ENCODE measurements at regions not wholly inside any gene's neighbourhood (a gene's known extent, or its start where the extent isn't known, plus 50 kb on each side); places are given as distances from the start of the nearest gene placed in this dataset.

GRCh38 chr13:84885868-84886267, 913.4 kb downstream of the SLITRK6 start:
- no peak for TF ChIP-seq GATA2 (IDR thresholded peaks at IDR 0.05; ENCODE audit: low read depth, low read length)
- TF ChIP-seq GATA3 (IDR thresholded peaks at IDR 0.05; ENCODE audit: low read depth, low read length), result no peak

- TF ChIP-seq GATA2 (IDR thresholded peaks at IDR 0.05; ENCODE audit: low read depth, low read length) (no peak), GATA3 (IDR thresholded peaks at IDR 0.05; ENCODE audit: low read depth, low read length) (no peak)
Measured at GRCh38 chr13:84873951-84874350, 925.3 kb downstream of the SLITRK6 start.

GRCh38 chr13:84870190-84870589, 929.0 kb downstream of the SLITRK6 start:
- TF ChIP-seq GATA3 (IDR thresholded peaks at IDR 0.05; ENCODE audit: low read depth, low read length) (no peak), GATA2 (IDR thresholded peaks at IDR 0.05; ENCODE audit: low read depth, low read length) (no peak)

- TF ChIP-seq GATA2 (IDR thresholded peaks at IDR 0.05; ENCODE audit: low read depth, low read length) (no peak), GATA3 (IDR thresholded peaks at IDR 0.05; ENCODE audit: low read depth, low read length) (no peak)
Measured at GRCh38 chr13:84867246-84867645, 932.0 kb downstream of the SLITRK6 start.

GRCh38 chr13:84865783-84866221, 933.4 kb downstream of the SLITRK6 start:
- TF ChIP-seq GATA3 (IDR thresholded peaks at IDR 0.05; ENCODE audit: low read depth, low read length) (no peak), GATA2 (IDR thresholded peaks at IDR 0.05; ENCODE audit: low read depth, low read length) (no peak)

- TF ChIP-seq GATA2 (IDR thresholded peaks at IDR 0.05; ENCODE audit: low read depth, low read length) (no peak), GATA3 (IDR thresholded peaks at IDR 0.05; ENCODE audit: low read depth, low read length) (no peak)
Measured at GRCh38 chr13:84864341-84864740, 934.9 kb downstream of the SLITRK6 start.

GRCh38 chr13:84847107-84847506, 952.1 kb downstream of the SLITRK6 start:
- no peak for TF ChIP-seq GATA2 (IDR thresholded peaks at IDR 0.05; ENCODE audit: low read depth, low read length)
- TF ChIP-seq GATA3 (IDR thresholded peaks at IDR 0.05; ENCODE audit: low read depth, low read length), result no peak

GRCh38 chr13:84845907-84846619, 953.2 kb downstream of the SLITRK6 start:
- no peak for TF ChIP-seq GATA3 (IDR thresholded peaks at IDR 0.05; ENCODE audit: low read depth, low read length)

GRCh38 chr13:84844473-84844872, 954.7 kb downstream of the SLITRK6 start:
- TF ChIP-seq GATA2 (IDR thresholded peaks at IDR 0.05; ENCODE audit: low read depth, low read length) (no peak), GATA3 (IDR thresholded peaks at IDR 0.05; ENCODE audit: low read depth, low read length) (no peak)

GRCh38 chr13:84843368-84843767, 955.9 kb downstream of the SLITRK6 start:
- TF ChIP-seq GATA3 (IDR thresholded peaks at IDR 0.05; ENCODE audit: low read depth, low read length), result no peak
- TF ChIP-seq GATA2 (IDR thresholded peaks at IDR 0.05; ENCODE audit: low read depth, low read length), result no peak

GRCh38 chr13:84834201-84834600, 951.9 kb upstream of the SLITRK1 start:
- no peak for TF ChIP-seq GATA3 (IDR thresholded peaks at IDR 0.05; ENCODE audit: low read depth, low read length)
- no peak for TF ChIP-seq GATA2 (IDR thresholded peaks at IDR 0.05; ENCODE audit: low read depth, low read length)

- no peak for TF ChIP-seq GATA2 (IDR thresholded peaks at IDR 0.05; ENCODE audit: low read depth, low read length)
- TF ChIP-seq GATA3 (IDR thresholded peaks at IDR 0.05; ENCODE audit: low read depth, low read length), result no peak
Measured at GRCh38 chr13:84831666-84832657, 949.7 kb upstream of the SLITRK1 start.

GRCh38 chr13:84823528-84823927, 941.3 kb upstream of the SLITRK1 start:
- no peak for TF ChIP-seq GATA2 (IDR thresholded peaks at IDR 0.05; ENCODE audit: low read depth, low read length)
- TF ChIP-seq GATA3 (IDR thresholded peaks at IDR 0.05; ENCODE audit: low read depth, low read length), result no peak

GRCh38 chr13:84821261-84821660, 939.0 kb upstream of the SLITRK1 start:
- TF ChIP-seq GATA3 (IDR thresholded peaks at IDR 0.05; ENCODE audit: low read depth, low read length) (no peak), GATA2 (IDR thresholded peaks at IDR 0.05; ENCODE audit: low read depth, low read length) (no peak)
